ENCODE measurements at regions not wholly inside any gene's neighbourhood (a gene's known extent, or its start where the extent isn't known, plus 50 kb on each side); places are given as distances from the start of the nearest gene placed in this dataset.

- TF ChIP-seq JUNB (IDR thresholded peaks at IDR 0.05; ENCODE audit: unreplicated experiment) (no peak), CTCF (conservative IDR thresholded peaks at IDR 0.05; ENCODE audit: low read depth in 2 of 2) (no peak), POLR2AphosphoS5 (IDR thresholded peaks at IDR 0.05; ENCODE audit: low read depth) (no peak), EZH2 (IDR thresholded peaks at IDR 0.05; ENCODE audit: low read depth, unreplicated experiment) (no peak), ETS1 (IDR thresholded peaks at IDR 0.05) (no peak), ZNF331 (CRISPR knock-in tag; IDR thresholded peaks at IDR 0.05; ENCODE audit: low read depth) (no peak), NANOG (IDR thresholded peaks at IDR 0.05; ENCODE audit: borderline replicate concordance) (no peak)
- TF ChIP-seq, protein P1, sequence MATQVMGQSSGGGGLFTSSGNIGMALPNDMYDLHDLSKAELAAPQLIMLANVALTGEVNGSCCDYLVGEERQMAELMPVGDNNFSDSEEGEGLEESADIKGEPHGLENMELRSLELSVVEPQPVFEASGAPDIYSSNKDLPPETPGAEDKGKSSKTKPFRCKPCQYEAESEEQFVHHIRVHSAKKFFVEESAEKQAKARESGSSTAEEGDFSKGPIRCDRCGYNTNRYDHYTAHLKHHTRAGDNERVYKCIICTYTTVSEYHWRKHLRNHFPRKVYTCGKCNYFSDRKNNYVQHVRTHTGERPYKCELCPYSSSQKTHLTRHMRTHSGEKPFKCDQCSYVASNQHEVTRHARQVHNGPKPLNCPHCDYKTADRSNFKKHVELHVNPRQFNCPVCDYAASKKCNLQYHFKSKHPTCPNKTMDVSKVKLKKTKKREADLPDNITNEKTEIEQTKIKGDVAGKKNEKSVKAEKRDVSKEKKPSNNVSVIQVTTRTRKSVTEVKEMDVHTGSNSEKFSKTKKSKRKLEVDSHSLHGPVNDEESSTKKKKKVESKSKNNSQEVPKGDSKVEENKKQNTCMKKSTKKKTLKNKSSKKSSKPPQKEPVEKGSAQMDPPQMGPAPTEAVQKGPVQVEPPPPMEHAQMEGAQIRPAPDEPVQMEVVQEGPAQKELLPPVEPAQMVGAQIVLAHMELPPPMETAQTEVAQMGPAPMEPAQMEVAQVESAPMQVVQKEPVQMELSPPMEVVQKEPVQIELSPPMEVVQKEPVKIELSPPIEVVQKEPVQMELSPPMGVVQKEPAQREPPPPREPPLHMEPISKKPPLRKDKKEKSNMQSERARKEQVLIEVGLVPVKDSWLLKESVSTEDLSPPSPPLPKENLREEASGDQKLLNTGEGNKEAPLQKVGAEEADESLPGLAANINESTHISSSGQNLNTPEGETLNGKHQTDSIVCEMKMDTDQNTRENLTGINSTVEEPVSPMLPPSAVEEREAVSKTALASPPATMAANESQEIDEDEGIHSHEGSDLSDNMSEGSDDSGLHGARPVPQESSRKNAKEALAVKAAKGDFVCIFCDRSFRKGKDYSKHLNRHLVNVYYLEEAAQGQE (IDR thresholded peaks at IDR 0.05; ENCODE audit: unreplicated experiment) = no peak
These were observed 255.2 kb downstream of the PDCD6IP start for GRCh38 chr3:34053626-34054025.

Data from GM23338 (cell line).